ENCODE measurements at regions not wholly inside any gene's neighbourhood (a gene's known extent, or its start where the extent isn't known, plus 50 kb on each side); places are given as distances from the start of the nearest gene placed in this dataset.

- TF ChIP-seq CREB1 (IDR thresholded peaks at IDR 0.05; ENCODE audit: low read depth) (no peak), TEAD4 (IDR thresholded peaks at IDR 0.05) (no peak), NFIC (IDR thresholded peaks at IDR 0.05) (no peak), CEBPB (IDR thresholded peaks at IDR 0.05) (no peak), YY1 (IDR thresholded peaks at IDR 0.05; ENCODE audit: low read depth) (no peak), EGR1 (IDR thresholded peaks at IDR 0.05) (no peak), RAD21 (IDR thresholded peaks at IDR 0.05; ENCODE audit: low read depth) (no peak)
- TF ChIP-seq, protein P1, sequence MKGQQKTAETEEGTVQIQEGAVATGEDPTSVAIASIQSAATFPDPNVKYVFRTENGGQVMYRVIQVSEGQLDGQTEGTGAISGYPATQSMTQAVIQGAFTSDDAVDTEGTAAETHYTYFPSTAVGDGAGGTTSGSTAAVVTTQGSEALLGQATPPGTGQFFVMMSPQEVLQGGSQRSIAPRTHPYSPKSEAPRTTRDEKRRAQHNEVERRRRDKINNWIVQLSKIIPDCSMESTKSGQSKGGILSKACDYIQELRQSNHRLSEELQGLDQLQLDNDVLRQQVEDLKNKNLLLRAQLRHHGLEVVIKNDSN (IDR thresholded peaks at IDR 0.05) = no peak
- TF ChIP-seq, protein P2, sequence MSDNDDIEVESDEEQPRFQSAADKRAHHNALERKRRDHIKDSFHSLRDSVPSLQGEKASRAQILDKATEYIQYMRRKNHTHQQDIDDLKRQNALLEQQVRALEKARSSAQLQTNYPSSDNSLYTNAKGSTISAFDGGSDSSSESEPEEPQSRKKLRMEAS (IDR thresholded peaks at IDR 0.05) = no peak
Observed at GRCh38 chr16:63596716-63597115, 1525.1 kb downstream of the CDH11 start.

- no peak for TF ChIP-seq NFIC (IDR thresholded peaks at IDR 0.05)
- TF ChIP-seq CREB1 (IDR thresholded peaks at IDR 0.05; ENCODE audit: low read depth) = no peak
- no peak for TF ChIP-seq TEAD4 (IDR thresholded peaks at IDR 0.05)
- TF ChIP-seq, protein P2 (IDR thresholded peaks at IDR 0.05) = no peak
- TF ChIP-seq ZBTB7A (IDR thresholded peaks at IDR 0.05; ENCODE audit: low read depth) = no peak
- TF ChIP-seq, protein P3, sequence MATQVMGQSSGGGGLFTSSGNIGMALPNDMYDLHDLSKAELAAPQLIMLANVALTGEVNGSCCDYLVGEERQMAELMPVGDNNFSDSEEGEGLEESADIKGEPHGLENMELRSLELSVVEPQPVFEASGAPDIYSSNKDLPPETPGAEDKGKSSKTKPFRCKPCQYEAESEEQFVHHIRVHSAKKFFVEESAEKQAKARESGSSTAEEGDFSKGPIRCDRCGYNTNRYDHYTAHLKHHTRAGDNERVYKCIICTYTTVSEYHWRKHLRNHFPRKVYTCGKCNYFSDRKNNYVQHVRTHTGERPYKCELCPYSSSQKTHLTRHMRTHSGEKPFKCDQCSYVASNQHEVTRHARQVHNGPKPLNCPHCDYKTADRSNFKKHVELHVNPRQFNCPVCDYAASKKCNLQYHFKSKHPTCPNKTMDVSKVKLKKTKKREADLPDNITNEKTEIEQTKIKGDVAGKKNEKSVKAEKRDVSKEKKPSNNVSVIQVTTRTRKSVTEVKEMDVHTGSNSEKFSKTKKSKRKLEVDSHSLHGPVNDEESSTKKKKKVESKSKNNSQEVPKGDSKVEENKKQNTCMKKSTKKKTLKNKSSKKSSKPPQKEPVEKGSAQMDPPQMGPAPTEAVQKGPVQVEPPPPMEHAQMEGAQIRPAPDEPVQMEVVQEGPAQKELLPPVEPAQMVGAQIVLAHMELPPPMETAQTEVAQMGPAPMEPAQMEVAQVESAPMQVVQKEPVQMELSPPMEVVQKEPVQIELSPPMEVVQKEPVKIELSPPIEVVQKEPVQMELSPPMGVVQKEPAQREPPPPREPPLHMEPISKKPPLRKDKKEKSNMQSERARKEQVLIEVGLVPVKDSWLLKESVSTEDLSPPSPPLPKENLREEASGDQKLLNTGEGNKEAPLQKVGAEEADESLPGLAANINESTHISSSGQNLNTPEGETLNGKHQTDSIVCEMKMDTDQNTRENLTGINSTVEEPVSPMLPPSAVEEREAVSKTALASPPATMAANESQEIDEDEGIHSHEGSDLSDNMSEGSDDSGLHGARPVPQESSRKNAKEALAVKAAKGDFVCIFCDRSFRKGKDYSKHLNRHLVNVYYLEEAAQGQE (IDR thresholded peaks at IDR 0.05; ENCODE audit: low read depth) = no peak
- no peak for TF ChIP-seq EGR1 (IDR thresholded peaks at IDR 0.05)
- no peak for TF ChIP-seq YY1 (IDR thresholded peaks at IDR 0.05; ENCODE audit: low read depth)
- TF ChIP-seq FOXM1 (IDR thresholded peaks at IDR 0.05; ENCODE audit: borderline replicate concordance, low read depth) = no peak
- no peak for TF ChIP-seq RAD21 (IDR thresholded peaks at IDR 0.05; ENCODE audit: low read depth)
- no peak for TF ChIP-seq CEBPB (IDR thresholded peaks at IDR 0.05)
- no peak for TF ChIP-seq EP300 (IDR thresholded peaks at IDR 0.05; ENCODE audit: borderline replicate concordance)
- TF ChIP-seq TAF1 (IDR thresholded peaks at IDR 0.05; ENCODE audit: low read depth) = no peak
- TF ChIP-seq, protein P1 (IDR thresholded peaks at IDR 0.05) = no peak
- TF ChIP-seq TCF12 (IDR thresholded peaks at IDR 0.05; ENCODE audit: low read depth) = no peak
Observed at GRCh38 chr16:63592852-63593251, 1529.0 kb downstream of the CDH11 start.

DNA sequence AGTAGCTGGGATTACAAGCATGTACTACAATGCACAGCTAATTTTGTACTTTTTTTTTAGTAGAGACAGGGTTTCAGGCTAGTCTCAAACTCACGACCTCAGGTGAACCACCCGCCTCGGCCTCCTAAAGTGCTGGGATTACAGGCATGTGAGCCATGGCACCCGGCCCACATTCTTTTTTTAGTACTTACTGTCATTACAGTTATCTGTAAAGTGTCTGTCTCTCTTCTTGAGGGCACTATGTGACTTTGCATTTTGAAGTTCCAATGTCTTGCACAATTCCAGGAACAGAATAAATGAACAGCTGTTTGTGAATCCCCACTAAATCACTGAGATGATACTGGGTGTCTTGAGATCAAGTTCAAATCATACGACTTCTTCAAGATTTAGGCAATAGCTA, 1540.3 kb downstream of the CDH11 start:
- TF ChIP-seq TEAD4 (IDR thresholded peaks at IDR 0.05) (no peak), RAD21 (IDR thresholded peaks at IDR 0.05; ENCODE audit: low read depth) (no peak), CEBPB (IDR thresholded peaks at IDR 0.05) (no peak), YY1 (IDR thresholded peaks at IDR 0.05; ENCODE audit: low read depth) (no peak), NFIC (IDR thresholded peaks at IDR 0.05) (no peak), TCF12 (IDR thresholded peaks at IDR 0.05; ENCODE audit: low read depth) (no peak), EGR1 (IDR thresholded peaks at IDR 0.05) (no peak), ZBTB7A (IDR thresholded peaks at IDR 0.05; ENCODE audit: low read depth) (no peak), FOXM1 (IDR thresholded peaks at IDR 0.05; ENCODE audit: borderline replicate concordance, low read depth) (no peak), CREB1 (IDR thresholded peaks at IDR 0.05; ENCODE audit: low read depth) (no peak), TAF1 (IDR thresholded peaks at IDR 0.05; ENCODE audit: low read depth) (no peak), EP300 (IDR thresholded peaks at IDR 0.05; ENCODE audit: borderline replicate concordance) (no peak)
- TF ChIP-seq, protein P3 (IDR thresholded peaks at IDR 0.05; ENCODE audit: low read depth) = no peak
- TF ChIP-seq, protein P1 (IDR thresholded peaks at IDR 0.05) = no peak

DNA sequence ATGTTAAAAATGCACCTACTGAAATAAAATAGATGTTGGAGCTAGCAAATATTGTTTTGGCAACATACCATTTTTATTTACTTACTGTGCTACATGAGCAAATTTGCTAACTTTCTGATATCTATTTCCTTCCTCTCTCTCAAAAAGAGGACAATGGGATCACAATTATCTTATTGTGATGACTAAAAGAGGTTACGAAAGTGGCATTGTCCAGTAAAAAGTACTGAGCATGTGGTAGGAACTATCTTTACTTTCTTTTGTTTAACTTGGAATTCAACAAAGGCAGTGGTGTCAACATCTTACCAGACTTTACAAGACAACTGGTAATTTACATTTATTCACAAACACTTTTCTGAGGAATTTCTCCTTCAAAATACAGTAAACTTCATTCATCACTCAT, 1542.6 kb upstream of the CDH8 start:
- TF ChIP-seq, protein P3 (IDR thresholded peaks at IDR 0.05; ENCODE audit: low read depth) = no peak
- TF ChIP-seq TAF1 (IDR thresholded peaks at IDR 0.05; ENCODE audit: low read depth) (no peak), CEBPB (IDR thresholded peaks at IDR 0.05) (no peak), NFIC (IDR thresholded peaks at IDR 0.05) (no peak), ZBTB7A (IDR thresholded peaks at IDR 0.05; ENCODE audit: low read depth) (no peak), TEAD4 (IDR thresholded peaks at IDR 0.05) (no peak), EP300 (IDR thresholded peaks at IDR 0.05; ENCODE audit: borderline replicate concordance) (no peak), TCF12 (IDR thresholded peaks at IDR 0.05; ENCODE audit: low read depth) (no peak), FOXM1 (IDR thresholded peaks at IDR 0.05; ENCODE audit: borderline replicate concordance, low read depth) (no peak), EGR1 (IDR thresholded peaks at IDR 0.05) (no peak)
- TF ChIP-seq, protein P2 (IDR thresholded peaks at IDR 0.05) = no peak
- TF ChIP-seq, protein P1 (IDR thresholded peaks at IDR 0.05) = no peak
